Psoas muscle (tissue), 7 donors: ENCODE measurements at regions not wholly inside any gene's neighbourhood (a gene's known extent, or its start where the extent isn't known, plus 50 kb on each side); places are given as distances from the start of the nearest gene placed in this dataset.

Experiments
- ATAC-seq, 4 donors: fragments of 200-7000 bp; cut with Tn5 transposase; one replicate each; pipeline ENCODE4 v1.9.1; 2020; ENCODE audit warnings: moderate library complexity in 3 of 4, mild to moderate bottlenecking in 2 of 4
- DNase-seq, 2 donors: peaks; one replicate each; pipeline ENCODE4 v3.0.0-alpha.2; 2020
- H3K27ac ChIP-seq: fragments of 200-600 bp; one replicate; pipeline ENCODE4 v1.8.0; 2022
- H3K27me3 ChIP-seq, 3 donors: fragments of 200-600 bp in 1 of 3; one replicate each; pipeline versions ENCODE4 v1.6.1 to v1.8.0; 2013 to 2022; ENCODE audit warnings: low read length in 2 of 3, mild to moderate bottlenecking in 2 of 3, moderate library complexity in 1 of 3; ENCODE audit not compliant: insufficient read depth in 3 of 3
- H3K36me3 ChIP-seq, 2 donors: fragments of 200-600 bp in 1 of 2; one replicate each; pipeline versions ENCODE4 v1.6.1 to v1.8.0; 2013 to 2022; ENCODE audit warnings: low read depth in 1 of 2, mild to moderate bottlenecking in 1 of 2, moderate library complexity in 1 of 2; ENCODE audit not compliant: insufficient read depth in 1 of 2
- H3K4me1 ChIP-seq: fragments of 200-600 bp; one replicate; pipeline ENCODE4 v1.8.0; 2022
- H3K4me3 ChIP-seq: fragments of 200-600 bp; one replicate; pipeline ENCODE4 v1.8.0; 2022; ENCODE audit warnings: mild to moderate bottlenecking
- H3K9me3 ChIP-seq: fragments of 200-600 bp; one replicate; pipeline ENCODE4 v1.8.0; 2022
- WGBS, 3 donors: extraction: QIAGEN DNeasy Blood & Tissue Kit; methylation state at CpG; one replicate each; pipeline versions ENCODE4 v1.1.6 to v1.1.7; 2013; 5-methylcytosine and 5-hydroxymethylcytosine counted together
- intact Hi-C, 2 donors: fragments of 100-400 bp; cut with DNase I; formaldehyde crosslinking; loops; one replicate each; pipeline versions ENCODE4 v1.11.0 to v1.14.2; 2022
- TF ChIP-seq, protein P1 (sequence below): fragments of 200-600 bp; IDR thresholded peaks from one replicate; pipeline ENCODE4 v1.8.0; 2022; ENCODE audit warnings: antibody characterized with exemption
- donor health status: healthy with polysubstance abuse.
- donor health status: DM: no; HTN: no; CAD: no; lungs with moderate emphysema.
- donor health status: Bipolar disorder and iron deficiency.
- donor health status: healthy.
- donor health status: DM: yes; HTN: yes; CAD: no.
- donor health status: DM: no; HTN: no; CAD: no.
- donor health status: DM: yes; HTN: yes; CAD: no.

DNA sequence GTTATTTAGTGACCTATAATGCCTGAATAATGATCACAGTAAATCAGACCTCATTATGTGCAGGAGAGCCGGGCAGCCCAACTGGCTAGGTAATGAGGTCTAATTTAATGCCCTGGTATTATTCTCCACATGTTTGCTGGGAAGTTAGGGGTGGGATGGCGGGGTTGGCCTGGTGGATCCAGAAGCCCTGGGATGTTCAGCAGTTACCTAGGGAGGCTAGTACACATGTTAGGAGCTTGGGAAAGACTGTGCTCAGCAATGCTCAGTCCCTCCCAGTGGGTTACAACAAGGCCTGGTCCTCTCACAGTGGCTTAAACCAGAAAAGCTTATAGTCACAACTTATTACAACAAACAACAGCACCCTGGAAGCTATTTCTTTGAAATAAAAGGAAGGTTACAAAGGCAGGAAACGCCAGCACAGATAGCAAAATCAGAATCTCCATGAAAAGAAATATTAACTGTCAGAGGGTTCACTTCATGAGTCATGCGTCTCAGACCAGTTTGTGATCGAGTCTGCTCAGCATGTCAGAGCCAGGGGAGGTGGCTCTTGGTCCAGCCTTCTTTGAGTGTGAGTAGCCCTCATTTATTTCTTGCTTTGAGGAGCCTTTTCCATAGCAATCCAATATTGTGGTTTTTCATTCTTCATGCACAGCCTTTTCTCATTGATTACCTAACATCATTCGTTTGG is 418.6 kb upstream of the NPVF start:
- Histone ChIP-seq H3K4me3 (no peak overlapping the region), H3K36me3 (no peaks in the 10 kb centered on the region), H3K27me3 (no peaks in the 10 kb centered on the region), H3K4me1 (no peaks in the 10 kb centered on the region), H3K27ac (no peak overlapping the region), H3K9me3 (no peaks in the 10 kb centered on the region)
- DNase-seq (no peak), ATAC-seq (no peak)
- 85 to 88% (median 86%) methylated on average over 6 of the region's 6 CpGs for WGBS, 3 donors
- TF ChIP-seq, protein P1, sequence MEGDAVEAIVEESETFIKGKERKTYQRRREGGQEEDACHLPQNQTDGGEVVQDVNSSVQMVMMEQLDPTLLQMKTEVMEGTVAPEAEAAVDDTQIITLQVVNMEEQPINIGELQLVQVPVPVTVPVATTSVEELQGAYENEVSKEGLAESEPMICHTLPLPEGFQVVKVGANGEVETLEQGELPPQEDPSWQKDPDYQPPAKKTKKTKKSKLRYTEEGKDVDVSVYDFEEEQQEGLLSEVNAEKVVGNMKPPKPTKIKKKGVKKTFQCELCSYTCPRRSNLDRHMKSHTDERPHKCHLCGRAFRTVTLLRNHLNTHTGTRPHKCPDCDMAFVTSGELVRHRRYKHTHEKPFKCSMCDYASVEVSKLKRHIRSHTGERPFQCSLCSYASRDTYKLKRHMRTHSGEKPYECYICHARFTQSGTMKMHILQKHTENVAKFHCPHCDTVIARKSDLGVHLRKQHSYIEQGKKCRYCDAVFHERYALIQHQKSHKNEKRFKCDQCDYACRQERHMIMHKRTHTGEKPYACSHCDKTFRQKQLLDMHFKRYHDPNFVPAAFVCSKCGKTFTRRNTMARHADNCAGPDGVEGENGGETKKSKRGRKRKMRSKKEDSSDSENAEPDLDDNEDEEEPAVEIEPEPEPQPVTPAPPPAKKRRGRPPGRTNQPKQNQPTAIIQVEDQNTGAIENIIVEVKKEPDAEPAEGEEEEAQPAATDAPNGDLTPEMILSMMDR: no peak
- intact Hi-C loops: no loop called here

DNA sequence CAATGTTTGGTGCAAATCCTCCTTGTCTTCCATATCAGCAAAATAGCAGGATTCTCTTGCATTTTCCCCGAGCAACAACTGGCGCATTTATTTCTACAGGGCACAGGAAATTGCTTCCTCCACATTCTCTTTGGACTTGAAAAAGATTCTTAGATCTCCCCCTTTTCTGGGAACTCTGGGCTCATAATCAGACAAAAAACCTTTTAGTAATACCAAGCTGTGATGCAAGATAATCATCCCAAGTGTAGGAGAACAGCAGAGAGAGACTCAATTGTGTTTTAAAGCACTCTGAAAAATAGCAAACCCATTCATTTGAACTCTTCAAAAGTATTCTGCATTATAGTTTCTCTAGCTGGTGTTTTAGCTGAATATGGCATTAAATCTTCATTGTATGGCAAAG is 419.6 kb upstream of the NPVF start:
- ATAC-seq (no peak), DNase-seq (no peak)
- WGBS, 3 donors: 47 to 91% (median 76%) methylated on average over 2 of the region's 2 CpGs
- intact Hi-C loops: no loop called here
- no peaks in the 10 kb centered on the region for H3K27me3 ChIP-seq
- H3K4me3 ChIP-seq: no peak overlapping the region
- H3K36me3 ChIP-seq: no peaks in the 10 kb centered on the region
- no peaks in the 10 kb centered on the region for H3K9me3 ChIP-seq
- H3K27ac ChIP-seq: no peak overlapping the region
- TF ChIP-seq, protein P1: no peak
- no peaks in the 10 kb centered on the region for H3K4me1 ChIP-seq

DNA sequence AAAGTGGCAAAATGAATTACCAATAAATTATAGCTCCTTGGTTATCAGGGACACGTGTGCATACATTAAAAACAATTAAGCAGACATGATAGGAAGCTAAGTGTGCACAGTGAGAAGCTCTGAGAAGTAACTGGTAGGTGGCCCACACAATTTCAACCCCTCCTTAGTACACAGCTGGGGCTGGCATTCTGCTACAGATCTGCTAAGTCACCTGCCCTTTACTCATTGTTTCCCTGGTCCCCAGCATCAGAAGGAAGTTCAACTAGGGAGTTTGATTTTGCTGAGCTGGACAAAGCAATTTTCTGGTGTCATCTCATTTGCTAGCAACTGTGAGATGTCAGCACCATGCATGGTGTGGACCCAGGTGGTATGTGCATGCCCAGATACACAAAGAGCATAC is 424.1 kb upstream of the NPVF start:
- 76 to 83% (median 76%) methylated on average over 1 of the region's 1 CpG for WGBS, 3 donors
- no peak for ATAC-seq
- TF ChIP-seq, protein P1: no peak
- no peaks in the 10 kb centered on the region for H3K36me3 ChIP-seq
- no peaks in the 10 kb centered on the region for H3K4me1 ChIP-seq
- H3K27me3 ChIP-seq: no peaks in the 10 kb centered on the region
- H3K4me3 ChIP-seq: no peak overlapping the region
- no peaks in the 10 kb centered on the region for H3K9me3 ChIP-seq
- intact Hi-C loops: no loop called here
- DNase-seq: no peak
- no peak overlapping the region for H3K27ac ChIP-seq

DNA sequence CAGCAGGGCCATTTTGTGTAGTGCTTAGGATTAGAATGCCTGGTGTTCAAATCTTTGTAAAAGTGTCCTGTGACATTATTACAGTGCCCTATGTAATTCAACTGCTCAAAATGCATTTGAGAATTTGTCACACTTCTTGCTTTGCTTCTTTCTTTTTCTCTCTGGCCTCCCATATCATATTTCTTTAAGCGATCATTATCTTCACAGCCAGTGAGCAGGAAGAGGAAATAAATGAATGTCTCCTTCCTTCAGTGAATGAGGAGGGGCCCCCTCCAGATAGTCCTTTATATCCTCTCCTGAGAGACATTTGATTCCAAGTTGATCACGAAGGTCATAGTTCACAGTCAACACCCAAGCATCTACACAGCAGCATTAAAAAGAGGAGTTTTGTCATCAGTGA is 425.1 kb upstream of the NPVF start:
- Histone ChIP-seq H3K36me3 (no peaks in the 10 kb centered on the region), H3K4me1 (no peaks in the 10 kb centered on the region), H3K27me3 (no peaks in the 10 kb centered on the region), H3K27ac (no peak overlapping the region), H3K4me3 (no peak overlapping the region), H3K9me3 (no peaks in the 10 kb centered on the region)
- DNase-seq (no peak), ATAC-seq (no peak)
- intact Hi-C loops: no loop called here
- TF ChIP-seq, protein P1: no peak
- 52 to 65% (median 65%) methylated on average over 2 of the region's 2 CpGs for WGBS, 3 donors

DNA sequence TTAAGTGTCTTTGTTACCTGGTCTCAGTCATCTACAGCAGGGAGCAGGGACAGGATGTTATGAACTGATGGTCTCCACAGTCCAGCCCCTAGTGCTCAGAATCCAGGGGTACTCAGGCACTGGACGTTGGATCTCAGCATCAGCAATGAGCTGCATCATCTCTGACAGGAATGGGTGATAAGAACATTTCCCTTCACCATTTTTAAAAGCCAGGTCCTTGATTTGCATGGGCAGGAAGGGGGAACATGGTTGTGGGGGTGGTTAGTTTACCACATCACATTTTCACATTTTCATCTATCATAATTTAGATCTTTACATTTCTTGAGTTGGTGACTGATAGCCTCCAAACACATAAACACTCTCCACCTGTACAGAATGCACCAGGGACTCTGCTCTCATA is 427.8 kb upstream of the NPVF start:
- DNase-seq: no peak
- no peaks in the 10 kb centered on the region for H3K27me3 ChIP-seq
- intact Hi-C loops: no loop called here
- H3K36me3 ChIP-seq: no peaks in the 10 kb centered on the region
- 48 to 81% (median 68%) methylated on average over 1 of the region's 1 CpG for WGBS, 3 donors
- no peaks in the 10 kb centered on the region for H3K9me3 ChIP-seq
- no peak for ATAC-seq
- no peak overlapping the region for H3K4me3 ChIP-seq
- TF ChIP-seq, protein P1: no peak
- H3K27ac ChIP-seq: no peak overlapping the region
- H3K4me1 ChIP-seq: no peaks in the 10 kb centered on the region
